ENCODE measurements at regions not wholly inside any gene's neighbourhood (a gene's known extent, or its start where the extent isn't known, plus 50 kb on each side); places are given as distances from the start of the nearest gene placed in this dataset.

DNA sequence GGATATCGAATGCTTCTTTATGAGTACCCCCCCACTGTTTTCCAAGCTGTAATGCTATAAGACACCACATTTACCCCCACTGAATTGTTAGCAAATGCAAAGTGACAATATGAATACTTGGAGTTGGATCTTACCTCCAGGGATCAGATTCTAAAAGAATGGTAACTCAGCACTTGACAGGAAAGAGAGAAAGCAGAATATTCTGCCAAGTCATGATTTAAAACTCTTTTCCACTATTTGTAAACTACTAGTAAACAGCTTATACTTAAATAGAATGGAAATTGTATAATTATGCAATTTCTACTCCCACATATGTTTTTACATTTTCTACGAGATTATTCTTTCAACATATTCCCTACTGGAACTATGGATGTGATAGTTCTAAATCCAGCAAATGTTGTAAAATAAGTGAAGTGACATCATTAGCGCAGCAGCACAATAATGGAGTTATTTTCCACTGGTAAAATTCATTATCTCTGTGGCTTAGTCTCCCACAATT is 56.0 kb upstream of the TFEC start:
- TF ChIP-seq, protein P1, sequence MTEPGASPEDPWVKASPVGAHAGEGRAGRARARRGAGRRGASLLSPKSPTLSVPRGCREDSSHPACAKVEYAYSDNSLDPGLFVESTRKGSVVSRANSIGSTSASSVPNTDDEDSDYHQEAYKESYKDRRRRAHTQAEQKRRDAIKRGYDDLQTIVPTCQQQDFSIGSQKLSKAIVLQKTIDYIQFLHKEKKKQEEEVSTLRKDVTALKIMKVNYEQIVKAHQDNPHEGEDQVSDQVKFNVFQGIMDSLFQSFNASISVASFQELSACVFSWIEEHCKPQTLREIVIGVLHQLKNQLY (CRISPR knock-in tag; IDR thresholded peaks at IDR 0.05) = no peak
- no peak for TF ChIP-seq AHR (CRISPR knock-in tag; IDR thresholded peaks at IDR 0.05)
- TF ChIP-seq, protein P2, sequence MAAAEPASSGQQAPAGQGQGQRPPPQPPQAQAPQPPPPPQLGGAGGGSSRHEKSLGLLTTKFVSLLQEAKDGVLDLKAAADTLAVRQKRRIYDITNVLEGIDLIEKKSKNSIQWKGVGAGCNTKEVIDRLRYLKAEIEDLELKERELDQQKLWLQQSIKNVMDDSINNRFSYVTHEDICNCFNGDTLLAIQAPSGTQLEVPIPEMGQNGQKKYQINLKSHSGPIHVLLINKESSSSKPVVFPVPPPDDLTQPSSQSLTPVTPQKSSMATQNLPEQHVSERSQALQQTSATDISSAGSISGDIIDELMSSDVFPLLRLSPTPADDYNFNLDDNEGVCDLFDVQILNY (CRISPR knock-in tag; conservative IDR thresholded peaks at IDR 0.05) = no peak
- TF ChIP-seq ZNF205 (CRISPR knock-in tag; IDR thresholded peaks at IDR 0.05) = no peak
- TF ChIP-seq TCF12 (IDR thresholded peaks at IDR 0.05) = no peak
- TF ChIP-seq TCF12 (CRISPR knock-in tag; IDR thresholded peaks at IDR 0.05) = no peak
- no peak for TF ChIP-seq FOSL2 (CRISPR knock-in tag; IDR thresholded peaks at IDR 0.05)
- TF ChIP-seq POLR2AphosphoS5 (IDR thresholded peaks at IDR 0.05; ENCODE audit: low read depth, low read length) = no peak
- TF ChIP-seq NFYC (CRISPR knock-in tag; IDR thresholded peaks at IDR 0.05) = no peak
- TF ChIP-seq YY1 (IDR thresholded peaks at IDR 0.05; ENCODE audit: insufficient read depth, insufficient replicate concordance, low read depth, low read length) = no peak
- TF ChIP-seq ZNF274 (CRISPR knock-in tag; IDR thresholded peaks at IDR 0.05) = no peak
- TF ChIP-seq ZNF768 (CRISPR knock-in tag; IDR thresholded peaks at IDR 0.05) = no peak
- TF ChIP-seq, protein P3, sequence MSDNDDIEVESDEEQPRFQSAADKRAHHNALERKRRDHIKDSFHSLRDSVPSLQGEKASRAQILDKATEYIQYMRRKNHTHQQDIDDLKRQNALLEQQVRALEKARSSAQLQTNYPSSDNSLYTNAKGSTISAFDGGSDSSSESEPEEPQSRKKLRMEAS (IDR thresholded peaks at IDR 0.05) = no peak
